MM.1S (cell line): ENCODE measurements at regions not wholly inside any gene's neighbourhood (a gene's known extent, or its start where the extent isn't known, plus 50 kb on each side); places are given as distances from the start of the nearest gene placed in this dataset.

Experiments used
- DNase-seq: peaks from one replicate; pipeline ENCODE4 v3.0.0-alpha.2; 2015
- H2AFZ ChIP-seq: fragments of 300-600 bp; sonication (generic); 2 replicates; pipeline ENCODE4 v1.6.0; 2016; ENCODE audit warnings: antibody characterized with exemption, low read length
- H3F3A ChIP-seq: fragments of 300-600 bp; sonication (generic); 2 replicates; pipeline ENCODE4 v1.6.1; 2016; ENCODE audit warnings: mild to moderate bottlenecking, antibody characterized with exemption, low read length, moderate library complexity, mixed read lengths; ENCODE audit not compliant: insufficient read depth
- H3K27ac ChIP-seq: fragments of 300-600 bp; sonication (generic); 2 replicates; pipeline ENCODE4 v1.5.1; 2016; ENCODE audit warnings: mild to moderate bottlenecking, low read length
- H3K27me3 ChIP-seq: fragments of 300-600 bp; sonication (generic); replicated peaks from 2 replicates; pipeline ENCODE4 v1.6.0; 2016; ENCODE audit warnings: low read length; ENCODE audit not compliant: insufficient read depth
- H3K36me3 ChIP-seq: fragments of 300-600 bp; sonication (generic); replicated peaks from 2 replicates; pipeline ENCODE4 v1.6.1; 2016; ENCODE audit warnings: mild to moderate bottlenecking, low read length, mixed read lengths; ENCODE audit not compliant: insufficient read depth
- H3K4me1 ChIP-seq: fragments of 300-600 bp; sonication (generic); 2 replicates; pipeline ENCODE4 v1.6.1; 2016; ENCODE audit warnings: low read length, mixed read lengths
- H3K4me2 ChIP-seq: fragments of 300-600 bp; sonication (generic); 2 replicates; pipeline ENCODE4 v1.6.0; 2016; ENCODE audit warnings: low read depth, low read length
- H3K4me3 ChIP-seq: fragments of 300-600 bp; sonication (generic); 2 replicates; pipeline ENCODE4 v1.5.1; 2016; ENCODE audit warnings: low read length, mixed read lengths
- H3K79me2 ChIP-seq: fragments of 300-600 bp; sonication (generic); 2 replicates; pipeline ENCODE4 v1.6.1; 2016; ENCODE audit warnings: mixed run types, low read length, mixed read lengths
- H3K9ac ChIP-seq: fragments of 300-600 bp; sonication (generic); 2 replicates; pipeline ENCODE4 v1.6.1; 2016; ENCODE audit warnings: low read length, mixed read lengths
- H3K9me2 ChIP-seq: fragments of 300-600 bp; sonication (generic); replicated peaks from 2 replicates; pipeline ENCODE4 v1.6.1; 2016; ENCODE audit warnings: mild to moderate bottlenecking, low read length, mixed read lengths; ENCODE audit not compliant: insufficient read depth
- H3K9me3 ChIP-seq: fragments of 300-600 bp; sonication (generic); replicated peaks from 2 replicates; pipeline ENCODE4 v1.6.1; 2016; ENCODE audit warnings: mild to moderate bottlenecking, low read length, mixed read lengths; ENCODE audit not compliant: insufficient read depth
- H4K20me1 ChIP-seq: fragments of 300-600 bp; sonication (generic); 2 replicates; pipeline ENCODE4 v1.6.1; 2016; ENCODE audit warnings: mild to moderate bottlenecking, low read length, moderate library complexity, mixed read lengths; ENCODE audit not compliant: insufficient read depth
- CTCF ChIP-seq: fragments of 300-600 bp; sonication (generic); IDR thresholded peaks from 2 replicates; pipeline ENCODE4 v1.5.1; 2016; ENCODE audit warnings: antibody characterized with exemption, low read length, mixed read lengths
- EZH2 ChIP-seq: fragments of 300-600 bp; sonication (generic); optimal IDR thresholded peaks from 2 replicates; pipeline ENCODE3; 2017; ENCODE audit warnings: low read depth, mild to moderate bottlenecking, antibody characterized with exemption, low read length, mixed read lengths
- EZH2phosphoT487 ChIP-seq: fragments of 300-600 bp; sonication (generic); IDR thresholded peaks from 2 replicates; pipeline ENCODE4 v1.6.1; 2018; ENCODE audit warnings: antibody characterized with exemption, low read length

- Histone ChIP-seq H4K20me1 (no peaks in the 10 kb centered on the region), H3K4me3 (no peak overlapping the region), H3K79me2 (no peaks in the 10 kb centered on the region), H3K9me3 (no peaks in the 10 kb centered on the region), H3K27ac (no peak overlapping the region), H3K4me1 (no peaks in the 10 kb centered on the region), H3K9me2 (no peaks in the 10 kb centered on the region), H3K27me3 (no peaks in the 10 kb centered on the region), H3K9ac (no peak overlapping the region), H3K36me3 (no peaks in the 10 kb centered on the region), H3F3A (no peaks in the 10 kb centered on the region), H3K4me2 (no peak overlapping the region), H2AFZ (no peak overlapping the region)
- TF ChIP-seq CTCF (no peak), EZH2 (no peak), EZH2phosphoT487 (no peak)
- DNase-seq = no peak
Observed at GRCh38 chr14:71482671-71483070, 449.6 kb upstream of the RGS6 start.

- Histone ChIP-seq H3K4me3 (no peak overlapping the region), H4K20me1 (no peaks in the 10 kb centered on the region), H3K9ac (no peak overlapping the region), H3K9me2 (no peaks in the 10 kb centered on the region), H3K36me3 (no peaks in the 10 kb centered on the region), H3F3A (no peaks in the 10 kb centered on the region), H3K79me2 (no peaks in the 10 kb centered on the region), H3K4me1 (no peaks in the 10 kb centered on the region), H2AFZ (no peak overlapping the region), H3K9me3 (no peaks in the 10 kb centered on the region), H3K4me2 (no peak overlapping the region), H3K27me3 (no peaks in the 10 kb centered on the region), H3K27ac (no peak overlapping the region)
- DNase-seq = no peak
- TF ChIP-seq EZH2phosphoT487 = no peak
- no peak for TF ChIP-seq CTCF
- TF ChIP-seq EZH2 = no peak
Observed at GRCh38 chr14:71483154-71483553, 449.1 kb upstream of the RGS6 start.

- Histone ChIP-seq H3K27ac (no peak overlapping the region), H3K9me2 (no peaks in the 10 kb centered on the region), H3K27me3 (no peaks in the 10 kb centered on the region), H3F3A (no peaks in the 10 kb centered on the region), H3K4me1 (no peaks in the 10 kb centered on the region), H3K79me2 (no peaks in the 10 kb centered on the region), H3K9me3 (no peaks in the 10 kb centered on the region), H4K20me1 (no peaks in the 10 kb centered on the region), H3K9ac (no peak overlapping the region), H3K4me3 (no peak overlapping the region), H2AFZ (no peak overlapping the region), H3K4me2 (no peak overlapping the region), H3K36me3 (no peaks in the 10 kb centered on the region)
- TF ChIP-seq EZH2phosphoT487 = no peak
- TF ChIP-seq EZH2 = no peak
- TF ChIP-seq CTCF = no peak
- DNase-seq = no peak
Observed at GRCh38 chr14:71485833-71486232, 446.4 kb upstream of the RGS6 start.

GRCh38 chr14:71486279-71486678 lies 445.9 kb upstream of the RGS6 start:
- H2AFZ ChIP-seq = no peak overlapping the region
- H3K9me3 ChIP-seq = no peaks in the 10 kb centered on the region
- H3K4me3 ChIP-seq = no peak overlapping the region
- H3K9ac ChIP-seq = no peak overlapping the region
- H3F3A ChIP-seq = no peaks in the 10 kb centered on the region
- no peaks in the 10 kb centered on the region for H3K27me3 ChIP-seq
- no peaks in the 10 kb centered on the region for H3K4me1 ChIP-seq
- H3K36me3 ChIP-seq = no peaks in the 10 kb centered on the region
- no peak overlapping the region for H3K4me2 ChIP-seq
- DNase-seq = no peak
- H4K20me1 ChIP-seq = no peaks in the 10 kb centered on the region
- H3K79me2 ChIP-seq = no peaks in the 10 kb centered on the region
- no peaks in the 10 kb centered on the region for H3K9me2 ChIP-seq
- TF ChIP-seq EZH2 = no peak
- TF ChIP-seq CTCF = no peak
- no peak for TF ChIP-seq EZH2phosphoT487
- no peak overlapping the region for H3K27ac ChIP-seq
